ENCODE measurements at regions not wholly inside any gene's neighbourhood (a gene's known extent, or its start where the extent isn't known, plus 50 kb on each side); places are given as distances from the start of the nearest gene placed in this dataset.
"Not testable (repeated sequence)": the region's sequence is repeated elsewhere in the genome, so short reads cannot be mapped to it uniquely, and the experiment has no call there.

DNA sequence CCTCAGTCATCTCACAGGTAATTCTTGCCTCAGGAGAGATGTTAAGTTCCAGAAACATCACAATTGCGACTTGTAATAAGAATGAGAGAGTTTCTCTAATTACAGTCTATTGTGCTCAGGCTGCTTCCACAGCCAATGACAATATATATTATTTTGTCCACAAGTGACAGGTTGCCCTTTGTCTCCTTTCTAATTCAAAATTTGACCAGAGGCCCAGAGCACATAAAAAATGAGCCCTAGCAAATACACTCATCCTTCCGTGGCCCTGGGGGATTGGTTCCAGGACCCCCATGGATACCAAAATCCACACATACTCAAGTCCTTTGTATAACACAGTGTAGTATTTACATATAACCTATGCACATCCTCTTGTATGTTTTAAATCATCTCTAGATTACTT lies 88.1 kb upstream of the TMEM170B start:
- Histone ChIP-seq H3K9me3 (ENCODE audit: low read depth, low read length) (no peaks in the 10 kb centered on the region), H3K4me1 (ENCODE audit: insufficient read depth, low read length) (no peaks in the 10 kb centered on the region), H3K27me3 (ENCODE audit: insufficient read depth, low read length) (no peaks in the 10 kb centered on the region), H3K4me2 (ENCODE audit: insufficient read depth, low read length) (no peak overlapping the region), H3K79me2 (ENCODE audit: insufficient read depth, low read length) (no peaks in the 10 kb centered on the region), H3K27ac (ENCODE audit: low read depth, low read length) (no peak overlapping the region), H2AFZ (ENCODE audit: low read length) (no peak overlapping the region), H4K20me1 (ENCODE audit: insufficient read depth, low read length) (no peaks in the 10 kb centered on the region), H3K4me3 (ENCODE audit: insufficient read depth, low read length) (no peak overlapping the region), H3K36me3 (ENCODE audit: insufficient read depth, low read length) (no peaks in the 10 kb centered on the region)
- no peak for DNase-seq (ENCODE audit: insufficient read length, low spot score, missing footprints)
- TF ChIP-seq CTCF (IDR thresholded peaks at IDR 0.05; ENCODE audit: extremely low read depth, low read depth, low read length): no peak

GRCh38 chr6:11448038-11448437 lies 89.5 kb upstream of the TMEM170B start:
- Histone ChIP-seq H3K4me2 (ENCODE audit: insufficient read depth, low read length) (no peak overlapping the region), H2AFZ (ENCODE audit: low read length) (no peak overlapping the region), H3K4me1 (ENCODE audit: insufficient read depth, low read length) (no peaks in the 10 kb centered on the region), H3K4me3 (ENCODE audit: insufficient read depth, low read length) (no peak overlapping the region), H3K79me2 (ENCODE audit: insufficient read depth, low read length) (no peaks in the 10 kb centered on the region), H3K36me3 (ENCODE audit: insufficient read depth, low read length) (no peaks in the 10 kb centered on the region), H3K27me3 (ENCODE audit: insufficient read depth, low read length) (no peaks in the 10 kb centered on the region), H4K20me1 (ENCODE audit: insufficient read depth, low read length) (no peaks in the 10 kb centered on the region), H3K27ac (ENCODE audit: low read depth, low read length) (no peak overlapping the region), H3K9me3 (ENCODE audit: low read depth, low read length) (no peaks in the 10 kb centered on the region)
- TF ChIP-seq CTCF (IDR thresholded peaks at IDR 0.05; ENCODE audit: extremely low read depth, low read depth, low read length): no peak
- DNase-seq (ENCODE audit: insufficient read length, low spot score, missing footprints): no peak

- Histone ChIP-seq H3K4me2 (ENCODE audit: insufficient read depth, low read length) (no peak overlapping the region), H4K20me1 (ENCODE audit: insufficient read depth, low read length) (no peaks in the 10 kb centered on the region), H3K4me1 (ENCODE audit: insufficient read depth, low read length) (no peaks in the 10 kb centered on the region), H3K9me3 (ENCODE audit: low read depth, low read length) (no peaks in the 10 kb centered on the region), H3K27me3 (ENCODE audit: insufficient read depth, low read length) (no peaks in the 10 kb centered on the region), H3K27ac (ENCODE audit: low read depth, low read length) (no peak overlapping the region), H2AFZ (ENCODE audit: low read length) (no peak overlapping the region), H3K79me2 (ENCODE audit: insufficient read depth, low read length) (no peaks in the 10 kb centered on the region), H3K36me3 (ENCODE audit: insufficient read depth, low read length) (no peaks in the 10 kb centered on the region), H3K4me3 (ENCODE audit: insufficient read depth, low read length) (no peak overlapping the region)
- TF ChIP-seq CTCF (IDR thresholded peaks at IDR 0.05; ENCODE audit: extremely low read depth, low read depth, low read length): no peak
- no peak for DNase-seq (ENCODE audit: insufficient read length, low spot score, missing footprints)
These were observed 90.3 kb upstream of the TMEM170B start for GRCh38 chr6:11447265-11447664.

DNA sequence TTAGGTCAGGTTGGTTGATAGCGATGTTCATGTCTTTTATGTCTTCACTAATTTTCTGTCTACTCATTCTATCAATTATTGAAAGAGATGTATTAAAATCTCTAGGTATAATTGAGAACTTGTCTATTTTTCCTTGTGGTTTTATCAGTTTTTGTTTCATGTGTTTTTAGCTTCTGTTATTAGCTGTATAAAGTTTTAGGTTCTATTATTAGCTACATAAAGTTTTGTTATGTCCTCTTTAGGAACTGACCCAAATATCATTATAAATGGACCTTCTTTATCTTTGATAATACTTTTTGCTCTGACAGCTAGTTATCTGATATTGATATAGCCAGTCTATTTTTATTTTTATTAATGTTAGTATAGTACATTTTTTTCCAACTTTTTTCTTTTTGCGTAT lies 92.4 kb upstream of the TMEM170B start:
- Histone ChIP-seq H3K27me3 (ENCODE audit: insufficient read depth, low read length) (no peaks in the 10 kb centered on the region), H3K27ac (ENCODE audit: low read depth, low read length) (no peak overlapping the region), H3K79me2 (ENCODE audit: insufficient read depth, low read length) (no peaks in the 10 kb centered on the region), H2AFZ (ENCODE audit: low read length) (no peak overlapping the region), H3K4me3 (ENCODE audit: insufficient read depth, low read length) (no peak overlapping the region), H3K36me3 (ENCODE audit: insufficient read depth, low read length) (no peaks in the 10 kb centered on the region), H3K9me3 (ENCODE audit: low read depth, low read length) (no peaks in the 10 kb centered on the region), H3K4me2 (ENCODE audit: insufficient read depth, low read length) (no peak overlapping the region), H3K4me1 (ENCODE audit: insufficient read depth, low read length) (no peaks in the 10 kb centered on the region), H4K20me1 (ENCODE audit: insufficient read depth, low read length) (no peaks in the 10 kb centered on the region)
- TF ChIP-seq CTCF (IDR thresholded peaks at IDR 0.05; ENCODE audit: extremely low read depth, low read depth, low read length): no peak
- no peak for DNase-seq (ENCODE audit: insufficient read length, low spot score, missing footprints)

DNA sequence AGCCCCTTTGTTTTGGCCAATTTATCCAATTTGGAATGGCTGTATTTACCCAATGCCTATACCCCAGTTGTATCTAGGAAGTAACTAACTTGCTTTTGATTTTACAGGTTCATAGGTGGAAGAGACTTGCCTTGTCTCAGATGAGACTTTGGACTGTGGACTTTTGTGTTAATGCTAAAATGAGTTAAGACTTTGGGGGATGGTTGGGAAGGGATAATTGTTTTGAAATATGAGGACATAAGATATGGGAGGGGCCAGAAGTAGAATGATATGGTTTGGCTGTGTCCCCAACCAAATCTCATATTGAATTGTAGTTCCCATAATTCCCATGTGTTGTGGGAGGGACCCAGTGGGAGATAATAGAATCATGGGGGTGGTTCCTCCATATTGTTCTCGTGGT lies 94.4 kb upstream of the TMEM170B start:
- not testable (repeated sequence) for H3K9me3 ChIP-seq (ENCODE audit: low read depth, low read length); H3K36me3 ChIP-seq (ENCODE audit: insufficient read depth, low read length); H2AFZ ChIP-seq (ENCODE audit: low read length); H3K4me3 ChIP-seq (ENCODE audit: insufficient read depth, low read length); H3K27me3 ChIP-seq (ENCODE audit: insufficient read depth, low read length); H4K20me1 ChIP-seq (ENCODE audit: insufficient read depth, low read length); DNase-seq (ENCODE audit: insufficient read length, low spot score, missing footprints); H3K4me1 ChIP-seq (ENCODE audit: insufficient read depth, low read length); H3K4me2 ChIP-seq (ENCODE audit: insufficient read depth, low read length); H3K27ac ChIP-seq (ENCODE audit: low read depth, low read length); H3K79me2 ChIP-seq (ENCODE audit: insufficient read depth, low read length)
